Activated CD8-positive, alpha-beta memory T cell treated with anti-CD3 and anti-CD28 coated beads, Interleukin-2, amount 10 ng/mL, durations not matched to agents 7 days and 5 days (primary cell): ENCODE measurements at regions not wholly inside any gene's neighbourhood (a gene's known extent, or its start where the extent isn't known, plus 50 kb on each side); places are given as distances from the start of the nearest gene placed in this dataset.

Experiments used
- ATAC-seq: fragments of 150-1000 bp; cut with Tn5 transposase; one replicate; pipeline ENCODE4 v1.10.0; 2021; ENCODE audit warnings: moderate library complexity
- CTCF ChIA-PET: fragments of 350-600 bp; sonication (Branson Sonifier 250); formaldehyde crosslinking; loops from one replicate; lab custom pipeline; 2021; ENCODE audit warnings: antibody characterized with exemption; lab: Charles Lee
- DNase-seq: peaks from one replicate; pipeline ENCODE4 v3.0.0-alpha.2; 2020
- H3K27ac Mint-ChIP-seq: one replicate; pipeline ENCODE4 v1.8.0; 2021; ENCODE audit warnings: mild to moderate bottlenecking, mixed read lengths
- H3K27me3 Mint-ChIP-seq: one replicate; pipeline ENCODE4 v1.8.0; 2021; ENCODE audit warnings: mixed read lengths
- H3K36me3 Mint-ChIP-seq: one replicate; pipeline ENCODE4 v1.8.0; 2021; ENCODE audit warnings: mild to moderate bottlenecking, mixed read lengths
- H3K4me1 Mint-ChIP-seq: one replicate; pipeline ENCODE4 v1.8.0; 2021; ENCODE audit warnings: mixed read lengths
- H3K4me3 Mint-ChIP-seq: one replicate; pipeline ENCODE4 v1.8.0; 2021; ENCODE audit warnings: mild to moderate bottlenecking, moderate library complexity, mixed read lengths
- H3K9me3 Mint-ChIP-seq: one replicate; pipeline ENCODE4 v1.8.0; 2022; ENCODE audit warnings: low read depth, mixed read lengths

DNA sequence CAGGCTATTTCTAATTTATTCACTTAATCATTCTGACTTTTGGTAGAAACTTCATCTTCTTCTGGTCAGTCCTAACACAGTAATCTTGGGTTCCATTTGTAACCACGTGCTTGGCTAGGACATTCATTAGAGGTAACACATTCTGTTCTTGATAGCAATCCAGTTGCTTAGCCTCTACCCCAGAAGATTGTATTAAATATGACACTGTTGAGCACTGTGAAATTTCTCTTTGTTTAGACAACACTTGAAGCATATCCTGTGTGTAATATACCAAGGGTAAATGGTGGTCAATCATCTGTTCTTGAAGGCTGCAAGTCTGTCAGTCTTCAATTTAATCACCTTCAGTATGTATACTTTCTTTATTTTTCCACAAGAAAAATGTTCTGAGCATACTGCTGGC is 523.0 kb downstream of the ANKRD50 start:
- H3K4me1 Mint-ChIP-seq: no peaks in the 10 kb centered on the region
- no peaks in the 10 kb centered on the region for H3K36me3 Mint-ChIP-seq
- H3K27me3 Mint-ChIP-seq: no peaks in the 10 kb centered on the region
- H3K27ac Mint-ChIP-seq: no peak overlapping the region
- H3K9me3 Mint-ChIP-seq: no peaks in the 10 kb centered on the region
- DNase-seq (no peak), ATAC-seq (no peak)
- H3K4me3 Mint-ChIP-seq: no peak overlapping the region
- CTCF ChIA-PET: no interaction called here

DNA sequence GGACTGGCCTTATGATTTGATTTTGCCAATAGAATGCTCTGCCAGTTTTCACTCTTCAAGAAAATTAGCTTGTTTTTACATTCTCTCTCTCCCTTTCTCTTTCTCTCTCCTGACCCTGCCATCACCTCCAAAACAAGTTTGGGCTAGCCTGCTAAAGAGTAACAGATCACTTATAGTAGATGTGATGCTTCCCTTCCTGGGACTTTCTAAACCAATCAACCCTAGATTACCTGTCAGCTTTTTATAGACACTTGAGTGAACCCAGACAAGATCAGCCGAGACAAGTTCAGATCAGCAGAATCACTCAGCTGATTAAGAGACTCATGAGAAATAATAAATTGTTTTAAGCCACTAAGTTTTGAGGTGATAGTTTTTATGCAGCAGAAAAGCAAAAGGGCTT is 521.2 kb downstream of the ANKRD50 start:
- no peak for ATAC-seq
- Mint-ChIP-seq H3K27ac (no peak overlapping the region), H3K4me3 (no peak overlapping the region), H3K27me3 (no peaks in the 10 kb centered on the region), H3K36me3 (no peaks in the 10 kb centered on the region), H3K9me3 (no peaks in the 10 kb centered on the region), H3K4me1 (no peaks in the 10 kb centered on the region)
- CTCF ChIA-PET: no interaction called here
- DNase-seq: no peak

DNA sequence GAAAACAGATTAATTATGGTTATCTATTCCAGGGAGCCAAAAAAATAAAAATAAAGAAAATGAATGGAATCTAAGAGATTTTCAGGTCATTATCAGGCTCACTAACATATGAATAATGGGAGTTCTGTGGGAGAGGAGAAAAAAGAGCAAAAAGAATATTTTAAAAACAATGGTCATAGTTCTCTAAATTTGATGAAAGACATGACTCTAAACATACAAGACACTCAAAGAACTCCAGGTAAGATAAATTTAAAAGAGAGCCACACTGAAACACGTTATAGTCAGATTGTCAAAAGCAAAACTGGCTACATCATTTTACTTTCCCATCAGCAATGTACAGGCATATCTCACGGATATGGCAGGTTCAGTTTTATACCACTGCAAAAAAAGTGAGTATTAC is 520.0 kb downstream of the ANKRD50 start:
- no peaks in the 10 kb centered on the region for H3K36me3 Mint-ChIP-seq
- DNase-seq (no peak), ATAC-seq (no peak)
- no peaks in the 10 kb centered on the region for H3K4me1 Mint-ChIP-seq
- H3K27me3 Mint-ChIP-seq: no peaks in the 10 kb centered on the region
- CTCF ChIA-PET: no interaction called here
- H3K9me3 Mint-ChIP-seq: no peaks in the 10 kb centered on the region
- H3K27ac Mint-ChIP-seq: no peak overlapping the region
- H3K4me3 Mint-ChIP-seq: no peak overlapping the region

DNA sequence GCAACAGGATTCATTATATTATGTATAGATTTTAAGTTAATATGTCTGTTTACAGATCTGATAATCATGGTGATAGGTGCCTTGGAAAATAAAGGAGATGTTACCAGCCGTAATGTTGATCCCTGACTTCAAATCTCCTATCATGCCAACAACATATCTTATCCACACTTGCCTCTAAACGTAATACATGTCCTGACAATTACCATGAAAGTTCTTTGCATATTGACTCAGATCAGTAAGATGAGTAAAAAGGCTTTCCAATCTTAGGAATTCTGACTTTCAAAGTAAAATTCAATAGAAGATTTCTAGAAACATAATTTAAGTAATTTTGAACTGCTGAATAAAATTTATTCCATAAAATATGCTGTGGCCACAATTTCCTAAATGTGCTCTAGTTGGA is 513.3 kb downstream of the ANKRD50 start:
- DNase-seq (no peak), ATAC-seq (no peak)
- H3K4me3 Mint-ChIP-seq: no peak overlapping the region
- no peaks in the 10 kb centered on the region for H3K9me3 Mint-ChIP-seq
- H3K36me3 Mint-ChIP-seq: no peaks in the 10 kb centered on the region
- no peak overlapping the region for H3K27ac Mint-ChIP-seq
- no peaks in the 10 kb centered on the region for H3K4me1 Mint-ChIP-seq
- no peaks in the 10 kb centered on the region for H3K27me3 Mint-ChIP-seq
- CTCF ChIA-PET: no interaction called here

DNA sequence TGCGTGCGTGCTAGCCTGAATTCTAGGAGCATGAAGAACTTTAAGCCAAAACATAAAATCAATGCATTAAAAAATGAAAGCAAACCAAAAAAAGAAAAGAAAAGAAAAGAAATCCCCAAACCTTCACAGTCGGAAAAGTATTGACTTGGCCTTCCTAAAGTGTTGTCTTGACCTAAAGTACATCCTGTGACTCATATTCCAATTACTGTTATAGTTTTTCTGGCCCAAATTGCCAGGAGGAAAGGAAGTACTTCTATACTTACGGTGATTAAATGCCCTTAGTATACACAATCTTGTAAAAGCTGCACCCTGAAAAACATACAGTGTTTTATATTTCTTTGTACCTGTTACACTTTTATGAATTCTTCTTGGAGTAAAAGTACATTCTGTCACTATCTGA is 512.8 kb downstream of the ANKRD50 start:
- H3K9me3 Mint-ChIP-seq: no peaks in the 10 kb centered on the region
- no peak overlapping the region for H3K27ac Mint-ChIP-seq
- DNase-seq (no peak), ATAC-seq (no peak)
- H3K36me3 Mint-ChIP-seq: no peaks in the 10 kb centered on the region
- no peak overlapping the region for H3K4me3 Mint-ChIP-seq
- no peaks in the 10 kb centered on the region for H3K4me1 Mint-ChIP-seq
- CTCF ChIA-PET: no interaction called here
- no peaks in the 10 kb centered on the region for H3K27me3 Mint-ChIP-seq

DNA sequence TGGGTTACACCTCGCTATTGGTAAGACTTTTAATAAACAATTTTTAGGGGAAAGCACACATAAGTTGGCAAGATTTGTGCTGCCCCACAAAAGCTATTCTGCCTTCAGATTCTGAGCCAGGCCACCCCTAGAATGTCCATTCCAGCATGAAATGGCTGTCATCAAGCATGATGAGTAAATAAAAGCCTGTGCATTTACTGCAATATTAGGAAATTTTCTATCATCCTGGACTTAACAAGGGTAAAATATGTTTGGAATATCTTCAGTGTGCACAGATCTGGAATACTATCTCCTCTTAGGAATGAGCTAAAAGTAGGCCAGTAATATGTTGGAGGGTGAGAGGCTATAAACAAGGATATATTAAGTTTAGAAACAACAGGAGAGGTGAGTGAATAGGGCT is 510.9 kb downstream of the ANKRD50 start:
- no peak for ATAC-seq
- H3K4me1 Mint-ChIP-seq: no peaks in the 10 kb centered on the region
- H3K27ac Mint-ChIP-seq: no peak overlapping the region
- CTCF ChIA-PET: interaction anchor here (0.5 kb wide), 1 partner anchor 1100 kb away, joined by 3 read pairs; no protein-coding TSS in a partner anchor
- no peak overlapping the region for H3K4me3 Mint-ChIP-seq
- no peaks in the 10 kb centered on the region for H3K9me3 Mint-ChIP-seq
- DNase-seq: no peak
- no peaks in the 10 kb centered on the region for H3K27me3 Mint-ChIP-seq
- H3K36me3 Mint-ChIP-seq: no peaks in the 10 kb centered on the region

DNA sequence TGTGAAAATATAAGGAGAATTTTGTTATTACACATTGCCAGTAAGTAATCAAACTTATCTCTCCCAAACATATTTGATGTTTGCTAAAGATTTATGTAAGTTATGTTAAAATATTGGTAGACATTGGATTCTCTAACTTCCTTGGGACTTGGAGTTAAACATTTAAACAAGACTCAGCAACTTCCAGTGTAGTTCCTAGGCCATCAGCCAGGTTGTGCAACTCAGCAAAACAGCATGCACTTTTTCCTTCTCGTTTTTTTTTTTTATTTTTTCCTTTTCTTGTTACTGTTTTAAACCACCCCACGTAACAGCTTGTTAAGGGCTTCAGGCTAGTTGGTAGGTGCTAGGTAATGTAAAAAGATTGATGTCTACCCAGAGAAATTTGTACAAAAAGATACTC is 510.4 kb downstream of the ANKRD50 start:
- Mint-ChIP-seq H3K27me3 (no peaks in the 10 kb centered on the region), H3K27ac (no peak overlapping the region), H3K9me3 (no peaks in the 10 kb centered on the region), H3K4me1 (no peaks in the 10 kb centered on the region), H3K36me3 (no peaks in the 10 kb centered on the region), H3K4me3 (no peak overlapping the region)
- ATAC-seq (no peak), DNase-seq (no peak)
- CTCF ChIA-PET: interaction anchor here (0.5 kb wide), 1 partner anchor 1100 kb away, joined by 3 read pairs; no protein-coding TSS in a partner anchor

DNA sequence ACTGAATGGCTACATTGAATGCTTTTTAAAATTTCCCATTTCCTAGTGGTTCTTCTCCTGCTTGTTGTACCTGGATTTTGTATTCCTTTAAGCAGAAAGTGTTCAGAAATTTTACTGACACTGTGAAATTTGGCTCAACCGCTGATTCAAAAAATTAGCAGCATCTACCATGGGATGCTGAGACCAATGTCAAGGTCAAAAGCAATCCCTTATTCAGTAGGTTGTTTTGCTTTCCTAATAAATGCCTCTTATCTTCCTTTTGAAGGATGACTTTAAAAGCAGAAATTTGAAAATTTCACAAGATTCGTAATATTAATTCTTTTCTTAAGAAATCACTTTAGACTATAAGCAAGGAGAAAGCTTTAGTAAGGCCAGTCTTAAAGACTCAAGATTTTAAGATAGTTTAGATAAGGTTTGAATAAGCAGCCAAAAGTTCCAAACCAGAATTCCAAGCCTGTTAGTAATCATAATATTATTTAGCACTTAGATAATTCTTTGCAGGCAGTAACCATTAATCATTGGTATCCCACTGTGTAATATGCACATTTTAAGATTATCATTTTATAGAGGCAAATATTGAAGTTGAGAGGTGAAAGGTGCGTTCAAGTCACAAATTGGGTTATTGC is 508.8 kb downstream of the ANKRD50 start:
- H3K9me3 Mint-ChIP-seq: no peaks in the 10 kb centered on the region
- DNase-seq (no peak), ATAC-seq (no peak)
- no peak overlapping the region for H3K27ac Mint-ChIP-seq
- H3K4me3 Mint-ChIP-seq: no peak overlapping the region
- H3K4me1 Mint-ChIP-seq: no peaks in the 10 kb centered on the region
- CTCF ChIA-PET: no interaction called here
- H3K36me3 Mint-ChIP-seq: no peaks in the 10 kb centered on the region
- no peaks in the 10 kb centered on the region for H3K27me3 Mint-ChIP-seq

DNA sequence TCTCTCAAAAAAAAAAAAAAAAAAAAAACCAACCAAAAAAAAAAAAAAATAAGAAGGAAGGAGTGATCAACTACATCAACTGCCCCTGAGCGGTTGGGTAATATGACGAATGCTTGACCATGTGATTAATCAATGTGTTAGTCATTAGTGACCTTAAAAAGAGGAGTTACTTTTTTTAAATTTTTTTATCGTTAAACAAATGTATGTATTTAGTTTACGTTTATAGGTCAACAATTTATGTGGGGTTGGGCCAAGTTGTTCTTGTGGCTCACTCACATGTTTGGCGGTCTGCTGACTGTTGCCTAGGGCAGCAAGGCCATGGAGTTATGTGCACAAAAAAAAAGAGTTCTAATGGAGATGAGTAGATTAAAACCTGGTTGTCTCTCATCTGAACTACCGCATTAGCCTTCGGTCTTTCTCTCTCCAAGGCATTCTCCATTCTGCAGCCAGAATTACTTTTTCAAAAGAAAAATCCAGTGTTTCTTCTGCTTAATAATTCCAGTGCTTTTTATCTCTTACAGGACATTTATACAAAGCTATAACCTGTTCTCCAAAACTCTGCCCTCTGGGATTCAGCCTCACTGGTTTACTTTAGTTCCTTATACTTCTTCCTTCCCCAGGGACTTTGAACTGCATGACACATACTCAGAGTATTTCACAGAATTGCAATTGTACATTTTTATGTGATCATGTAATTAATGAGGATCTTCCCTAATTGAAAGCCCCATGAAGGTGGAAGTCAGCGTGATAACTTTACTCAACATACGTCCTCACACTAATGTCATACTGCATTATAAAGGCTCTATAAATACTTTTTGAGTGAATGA is 505.5 kb downstream of the ANKRD50 start:
- no peaks in the 10 kb centered on the region for H3K9me3 Mint-ChIP-seq
- ATAC-seq: no peak
- CTCF ChIA-PET: no interaction called here
- no peaks in the 10 kb centered on the region for H3K27me3 Mint-ChIP-seq
- H3K27ac Mint-ChIP-seq: no peak overlapping the region
- H3K36me3 Mint-ChIP-seq: no peaks in the 10 kb centered on the region
- no peak overlapping the region for H3K4me3 Mint-ChIP-seq
- DNase-seq: no peak
- H3K4me1 Mint-ChIP-seq: no peaks in the 10 kb centered on the region

DNA sequence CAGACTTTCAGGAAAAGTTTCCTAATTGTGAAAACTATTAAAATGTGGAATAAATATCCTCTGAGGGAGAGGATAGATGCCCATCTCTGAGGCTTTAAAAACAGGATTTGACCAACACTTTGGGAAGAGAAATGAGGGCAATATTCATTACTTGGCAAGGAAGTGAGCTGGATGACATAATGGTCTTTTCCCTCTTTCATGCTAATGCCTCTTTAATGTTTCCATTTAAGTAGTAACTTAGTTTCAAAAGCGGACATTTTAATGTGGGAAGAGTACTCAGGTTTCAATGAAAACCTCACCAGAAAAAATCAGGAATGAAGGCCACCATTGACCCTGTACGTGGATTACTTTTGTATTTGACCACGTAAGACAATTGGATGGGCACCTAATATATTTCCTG is 503.3 kb downstream of the ANKRD50 start:
- no peak for DNase-seq
- ATAC-seq: no peak
- H3K9me3 Mint-ChIP-seq: no peaks in the 10 kb centered on the region
- CTCF ChIA-PET: no interaction called here
- H3K27ac Mint-ChIP-seq: no peak overlapping the region
- H3K27me3 Mint-ChIP-seq: no peaks in the 10 kb centered on the region
- no peaks in the 10 kb centered on the region for H3K36me3 Mint-ChIP-seq
- no peak overlapping the region for H3K4me3 Mint-ChIP-seq
- H3K4me1 Mint-ChIP-seq: no peaks in the 10 kb centered on the region

DNA sequence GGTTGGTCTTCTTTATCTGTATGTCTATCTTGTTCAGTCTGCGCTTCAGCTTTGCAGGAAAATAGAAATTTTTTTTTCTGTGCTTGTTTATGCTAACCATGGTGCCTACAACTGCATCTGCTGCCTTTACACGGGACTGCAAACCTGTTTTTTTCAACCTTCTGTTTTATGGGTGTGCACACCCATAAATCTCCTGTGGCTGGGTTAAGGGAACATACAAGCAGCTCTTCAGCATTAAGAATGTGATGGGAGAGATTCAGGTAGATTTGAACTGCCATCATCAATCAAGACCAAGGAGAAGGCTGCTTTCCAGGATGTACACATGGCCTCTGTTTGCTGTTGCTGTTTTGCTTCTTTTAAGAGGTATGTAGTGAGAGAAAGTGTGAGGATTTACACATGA is 502.9 kb downstream of the ANKRD50 start:
- Mint-ChIP-seq H3K9me3 (no peaks in the 10 kb centered on the region), H3K4me3 (no peak overlapping the region), H3K27ac (no peak overlapping the region), H3K36me3 (no peaks in the 10 kb centered on the region), H3K27me3 (no peaks in the 10 kb centered on the region), H3K4me1 (no peaks in the 10 kb centered on the region)
- no peak for DNase-seq
- no peak for ATAC-seq
- CTCF ChIA-PET: no interaction called here

DNA sequence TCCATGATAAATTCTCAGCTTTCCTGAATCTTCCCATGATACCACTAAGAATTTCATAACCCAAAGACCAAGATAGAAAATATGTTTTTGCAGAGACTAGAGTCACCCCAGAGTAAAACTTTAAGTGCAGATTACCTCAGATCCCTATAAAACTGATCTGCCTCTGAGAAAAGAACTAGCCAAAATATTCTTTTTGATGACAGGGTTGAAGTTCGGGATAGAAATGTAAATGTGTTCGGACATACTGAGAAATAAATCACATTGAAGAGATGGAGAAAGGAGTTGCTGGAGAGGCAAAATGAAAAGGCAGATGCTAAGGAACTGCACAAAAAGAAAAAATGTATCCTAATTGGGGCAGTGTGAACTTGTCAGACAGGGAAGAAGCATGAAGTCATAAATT is 501.8 kb downstream of the ANKRD50 start:
- CTCF ChIA-PET: no interaction called here
- DNase-seq: no peak
- no peaks in the 10 kb centered on the region for H3K4me1 Mint-ChIP-seq
- H3K27me3 Mint-ChIP-seq: no peaks in the 10 kb centered on the region
- H3K36me3 Mint-ChIP-seq: no peaks in the 10 kb centered on the region
- no peak overlapping the region for H3K4me3 Mint-ChIP-seq
- no peaks in the 10 kb centered on the region for H3K9me3 Mint-ChIP-seq
- no peak overlapping the region for H3K27ac Mint-ChIP-seq
- ATAC-seq: no peak

DNA sequence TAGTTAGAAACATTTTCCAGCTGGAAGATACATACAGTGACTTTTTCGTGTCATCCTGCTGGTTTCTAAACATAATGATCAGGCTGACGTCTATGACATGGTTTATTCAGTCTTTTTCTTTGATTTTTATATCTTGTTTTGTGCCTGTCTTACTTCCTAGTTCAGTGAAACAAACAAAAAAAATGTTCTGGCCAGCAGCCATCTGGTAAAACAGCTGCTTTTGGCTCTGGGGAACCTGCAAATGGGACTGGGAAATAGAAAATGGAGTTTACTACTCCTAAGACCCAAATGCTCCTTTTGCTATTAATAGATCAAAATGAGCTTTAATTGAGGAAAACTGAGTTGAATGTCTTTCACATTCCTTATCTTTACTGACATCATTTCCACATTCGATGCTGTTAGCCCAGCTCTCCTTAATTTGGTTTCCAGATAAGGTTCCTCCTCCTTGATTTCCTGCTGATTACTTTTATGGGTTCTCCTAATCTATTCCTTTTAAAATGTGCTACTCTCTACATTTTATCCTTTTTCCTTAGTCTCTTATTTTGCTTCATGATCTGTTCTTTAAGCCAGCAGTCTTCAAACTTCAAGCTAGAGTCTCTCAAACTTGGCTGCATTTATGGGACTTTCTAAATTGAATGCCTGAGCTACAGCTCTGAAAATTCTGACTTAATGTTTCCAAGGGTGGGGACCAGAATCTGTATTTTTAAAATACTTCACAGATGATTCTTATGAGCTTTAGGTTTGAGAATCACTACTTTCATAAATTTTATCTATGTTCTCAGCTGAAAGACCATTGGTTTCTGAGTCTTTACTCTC is 499.5 kb downstream of the ANKRD50 start:
- no peaks in the 10 kb centered on the region for H3K4me1 Mint-ChIP-seq
- CTCF ChIA-PET: no interaction called here
- no peak for DNase-seq

DNA sequence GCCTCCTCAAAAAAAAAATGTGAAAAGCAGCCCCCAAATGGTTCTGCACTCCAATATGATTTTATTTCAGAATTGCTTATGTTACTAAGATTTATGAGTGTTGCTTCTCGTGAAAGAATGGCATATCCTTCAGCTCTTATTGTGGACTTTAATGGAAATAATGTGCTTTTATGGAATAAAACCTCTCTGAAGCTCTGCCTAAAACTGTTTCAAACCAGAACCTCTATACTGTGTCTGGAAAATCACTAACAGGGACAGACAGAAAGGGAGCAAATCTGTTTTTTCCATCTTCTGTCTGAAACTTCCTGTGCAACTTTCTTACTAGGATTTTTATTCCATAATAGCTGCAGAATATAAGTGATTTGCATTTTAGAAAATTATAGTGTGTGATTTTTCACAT is 493.1 kb downstream of the ANKRD50 start:
- no peak for ATAC-seq
- no peaks in the 10 kb centered on the region for H3K27me3 Mint-ChIP-seq
- no peak overlapping the region for H3K4me3 Mint-ChIP-seq
- H3K27ac Mint-ChIP-seq: no peak overlapping the region
- DNase-seq: no peak
- CTCF ChIA-PET: no interaction called here
- no peaks in the 10 kb centered on the region for H3K4me1 Mint-ChIP-seq
- H3K36me3 Mint-ChIP-seq: no peaks in the 10 kb centered on the region
- H3K9me3 Mint-ChIP-seq: no peaks in the 10 kb centered on the region

More for the DNA sequence above, 499.5 kb downstream of the ANKRD50 start:
- H3K9me3 Mint-ChIP-seq: no peaks in the 10 kb centered on the region
- no peaks in the 10 kb centered on the region for H3K36me3 Mint-ChIP-seq
- no peaks in the 10 kb centered on the region for H3K27me3 Mint-ChIP-seq
- H3K27ac Mint-ChIP-seq: no peak overlapping the region
- H3K4me3 Mint-ChIP-seq: no peak overlapping the region
- no peak for ATAC-seq
